ENCODE measurements at regions not wholly inside any gene's neighbourhood (a gene's known extent, or its start where the extent isn't known, plus 50 kb on each side); places are given as distances from the start of the nearest gene placed in this dataset.

- TF ChIP-seq CTCF (IDR thresholded peaks at IDR 0.05) (no peak), POLR2A (IDR thresholded peaks at IDR 0.05) (no peak)
Observed at GRCh38 chr20:4411744-4412143, 162.7 kb upstream of the ADRA1D start.

All from lower leg skin (tissue), 3 donors.